ENCODE measurements at regions not wholly inside any gene's neighbourhood (a gene's known extent, or its start where the extent isn't known, plus 50 kb on each side); places are given as distances from the start of the nearest gene placed in this dataset.

DNA sequence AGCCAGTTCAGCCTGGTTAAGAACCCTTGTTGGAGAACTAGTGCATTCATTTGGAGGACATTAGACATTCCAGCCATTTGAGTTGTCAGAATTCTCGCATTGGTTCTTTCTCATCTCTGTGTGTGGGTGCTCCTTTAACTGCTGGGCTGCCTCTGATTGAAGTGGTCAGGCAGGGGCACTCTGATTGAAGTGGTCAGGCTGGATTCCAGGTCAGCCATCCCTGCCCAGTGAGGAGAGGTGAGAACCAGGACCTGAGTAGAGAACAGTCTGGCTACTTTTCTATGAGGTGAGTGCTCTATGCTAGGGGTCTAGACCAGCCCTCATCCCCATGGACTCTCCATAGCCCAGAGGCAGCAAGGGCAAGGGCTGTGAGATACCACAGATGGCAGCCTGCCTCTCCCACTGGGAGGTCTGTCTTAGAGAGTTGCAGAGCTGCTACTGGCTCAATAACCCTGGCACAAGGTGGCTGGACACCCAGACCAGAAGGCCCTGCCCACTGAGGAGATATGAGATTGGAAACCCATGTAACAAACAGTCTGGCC, 691.6 kb downstream of the TMTC2 start:
- H3K4me2 ChIP-seq (ENCODE audit: low read length) = no peak overlapping the region
- H2AFZ ChIP-seq (ENCODE audit: low read depth, low read length) = no peak overlapping the region
- H3K79me2 ChIP-seq (ENCODE audit: low read length) = no peaks in the 10 kb centered on the region
- H3K27ac ChIP-seq (ENCODE audit: low read length) = no peak overlapping the region
- no peak overlapping the region for H3K9ac ChIP-seq (ENCODE audit: low read length)
- no peaks in the 10 kb centered on the region for H3K9me3 ChIP-seq (ENCODE audit: insufficient read depth, low read length)
- H3K27me3 ChIP-seq (ENCODE audit: low read depth, low read length) = no peaks in the 10 kb centered on the region
- no peaks in the 10 kb centered on the region for H4K20me1 ChIP-seq (ENCODE audit: insufficient read depth, low read length)
- no peak for TF ChIP-seq EZH2phosphoT487 (IDR thresholded peaks at IDR 0.05; ENCODE audit: low read depth)
- TF ChIP-seq, protein P1, sequence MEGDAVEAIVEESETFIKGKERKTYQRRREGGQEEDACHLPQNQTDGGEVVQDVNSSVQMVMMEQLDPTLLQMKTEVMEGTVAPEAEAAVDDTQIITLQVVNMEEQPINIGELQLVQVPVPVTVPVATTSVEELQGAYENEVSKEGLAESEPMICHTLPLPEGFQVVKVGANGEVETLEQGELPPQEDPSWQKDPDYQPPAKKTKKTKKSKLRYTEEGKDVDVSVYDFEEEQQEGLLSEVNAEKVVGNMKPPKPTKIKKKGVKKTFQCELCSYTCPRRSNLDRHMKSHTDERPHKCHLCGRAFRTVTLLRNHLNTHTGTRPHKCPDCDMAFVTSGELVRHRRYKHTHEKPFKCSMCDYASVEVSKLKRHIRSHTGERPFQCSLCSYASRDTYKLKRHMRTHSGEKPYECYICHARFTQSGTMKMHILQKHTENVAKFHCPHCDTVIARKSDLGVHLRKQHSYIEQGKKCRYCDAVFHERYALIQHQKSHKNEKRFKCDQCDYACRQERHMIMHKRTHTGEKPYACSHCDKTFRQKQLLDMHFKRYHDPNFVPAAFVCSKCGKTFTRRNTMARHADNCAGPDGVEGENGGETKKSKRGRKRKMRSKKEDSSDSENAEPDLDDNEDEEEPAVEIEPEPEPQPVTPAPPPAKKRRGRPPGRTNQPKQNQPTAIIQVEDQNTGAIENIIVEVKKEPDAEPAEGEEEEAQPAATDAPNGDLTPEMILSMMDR (IDR thresholded peaks at IDR 0.05; ENCODE audit: low read depth, low read length) = no peak
- H3K4me1 ChIP-seq (ENCODE audit: low read length) = no peaks in the 10 kb centered on the region
- H3K4me3 ChIP-seq (ENCODE audit: low read length) = no peak overlapping the region
- no peaks in the 10 kb centered on the region for H3K36me3 ChIP-seq (replicated peaks; ENCODE audit: low read depth, low read length)

DNA sequence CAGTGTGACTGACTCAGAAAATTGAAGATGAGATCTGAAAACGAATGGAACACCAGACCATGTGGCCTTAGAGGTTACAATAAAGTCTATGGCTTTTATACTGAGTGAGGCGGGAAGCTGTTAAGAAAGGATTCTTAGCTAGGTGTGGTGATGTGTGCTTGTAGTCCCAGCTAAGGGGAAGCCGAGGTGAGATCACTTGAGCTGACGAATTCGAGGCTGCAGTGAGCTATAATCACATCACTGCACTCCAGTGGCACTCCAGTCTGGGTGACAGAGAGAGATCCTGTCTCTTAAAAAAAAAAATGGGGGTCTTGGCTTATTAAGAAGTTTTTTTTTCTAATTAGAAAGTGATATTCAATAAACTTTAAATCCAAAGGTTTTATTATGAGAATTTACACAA, 678.6 kb downstream of the TMTC2 start:
- Histone ChIP-seq H3K9me3 (ENCODE audit: insufficient read depth, low read length) (no peaks in the 10 kb centered on the region), H3K4me2 (ENCODE audit: low read length) (peak overlapping the region; percentile 44), H3K9ac (ENCODE audit: low read length) (no peak overlapping the region), H3K79me2 (ENCODE audit: low read length) (no peaks in the 10 kb centered on the region), H4K20me1 (ENCODE audit: insufficient read depth, low read length) (no peaks in the 10 kb centered on the region), H3K36me3 (replicated peaks; ENCODE audit: low read depth, low read length) (no peaks in the 10 kb centered on the region), H3K4me3 (ENCODE audit: low read length) (peak overlapping the region; percentile 23; the same call in 1 of the 2 replicates), H2AFZ (ENCODE audit: low read depth, low read length) (peak overlapping the region; percentile 64), H3K27me3 (ENCODE audit: low read depth, low read length) (no peaks in the 10 kb centered on the region), H3K4me1 (ENCODE audit: low read length) (0 out of 2 replicates have a peak, but pooled peaks cover 4% of the 10 kb centered on the region), H3K27ac (ENCODE audit: low read length) (no peak overlapping the region)
- TF ChIP-seq, protein P1 (IDR thresholded peaks at IDR 0.05; ENCODE audit: low read depth, low read length) = no peak
- no peak for TF ChIP-seq EZH2phosphoT487 (IDR thresholded peaks at IDR 0.05; ENCODE audit: low read depth)

DNA sequence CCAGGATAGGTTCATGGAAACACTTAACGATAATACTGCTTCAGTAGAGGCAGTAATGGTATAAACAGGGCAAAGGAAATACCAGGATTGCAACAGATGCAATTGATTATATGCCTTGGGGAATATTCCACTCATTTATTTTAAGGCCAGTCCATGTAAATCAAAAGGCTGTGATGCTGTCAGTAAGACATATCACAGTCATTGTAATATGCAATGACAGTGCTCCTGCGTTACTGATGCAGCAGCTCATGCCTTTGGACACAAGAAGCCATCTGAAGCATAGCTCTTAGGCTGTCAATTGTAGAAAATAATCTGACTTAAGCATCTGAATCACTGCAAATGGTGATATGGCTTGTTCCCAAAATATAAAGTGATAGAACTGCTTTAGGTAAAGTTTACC, 674.8 kb downstream of the TMTC2 start:
- TF ChIP-seq EZH2phosphoT487 (IDR thresholded peaks at IDR 0.05; ENCODE audit: low read depth) = no peak
- TF ChIP-seq, protein P1 (IDR thresholded peaks at IDR 0.05; ENCODE audit: low read depth, low read length) = no peak
- Histone ChIP-seq H2AFZ (ENCODE audit: low read depth, low read length) (no peak overlapping the region), H3K79me2 (ENCODE audit: low read length) (no peaks in the 10 kb centered on the region), H3K4me3 (ENCODE audit: low read length) (no peak overlapping the region), H4K20me1 (ENCODE audit: insufficient read depth, low read length) (no peaks in the 10 kb centered on the region), H3K27me3 (ENCODE audit: low read depth, low read length) (no peaks in the 10 kb centered on the region), H3K4me1 (ENCODE audit: low read length) (0 out of 2 replicates have a peak, but pooled peaks cover 4% of the 10 kb centered on the region), H3K27ac (ENCODE audit: low read length) (no peak overlapping the region), H3K9ac (ENCODE audit: low read length) (no peak overlapping the region), H3K36me3 (replicated peaks; ENCODE audit: low read depth, low read length) (no peaks in the 10 kb centered on the region), H3K9me3 (ENCODE audit: insufficient read depth, low read length) (no peaks in the 10 kb centered on the region), H3K4me2 (ENCODE audit: low read length) (no peak overlapping the region)

DNA sequence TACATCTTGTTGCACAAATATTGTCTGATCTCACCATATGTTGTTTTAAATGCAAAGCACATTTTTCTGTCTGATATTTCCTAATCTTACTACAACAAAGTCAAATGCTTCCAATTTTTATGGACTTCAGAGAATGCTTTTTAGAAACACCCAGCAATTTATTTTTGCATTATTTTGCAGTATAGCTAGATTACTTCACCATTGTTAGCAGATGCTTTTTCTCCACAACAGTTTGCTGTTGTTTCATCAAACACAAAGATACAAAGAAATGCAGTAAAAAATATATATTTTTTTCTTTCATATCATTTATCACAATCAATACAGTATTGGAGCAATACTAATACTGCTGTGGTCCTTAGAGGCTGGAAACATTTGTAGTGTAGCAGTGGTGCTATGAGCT, 674.4 kb downstream of the TMTC2 start:
- Histone ChIP-seq H3K9me3 (ENCODE audit: insufficient read depth, low read length) (no peaks in the 10 kb centered on the region), H3K4me1 (ENCODE audit: low read length) (0 out of 2 replicates have a peak, but pooled peaks cover 4% of the 10 kb centered on the region), H2AFZ (ENCODE audit: low read depth, low read length) (no peak overlapping the region), H3K4me2 (ENCODE audit: low read length) (no peak overlapping the region), H3K27me3 (ENCODE audit: low read depth, low read length) (no peaks in the 10 kb centered on the region), H3K4me3 (ENCODE audit: low read length) (no peak overlapping the region), H3K36me3 (replicated peaks; ENCODE audit: low read depth, low read length) (no peaks in the 10 kb centered on the region), H3K27ac (ENCODE audit: low read length) (no peak overlapping the region), H3K9ac (ENCODE audit: low read length) (no peak overlapping the region), H4K20me1 (ENCODE audit: insufficient read depth, low read length) (no peaks in the 10 kb centered on the region), H3K79me2 (ENCODE audit: low read length) (no peaks in the 10 kb centered on the region)
- TF ChIP-seq, protein P1 (IDR thresholded peaks at IDR 0.05; ENCODE audit: low read depth, low read length) = no peak
- no peak for TF ChIP-seq EZH2phosphoT487 (IDR thresholded peaks at IDR 0.05; ENCODE audit: low read depth)
